HG03135 (cell line): ENCODE measurements at regions not wholly inside any gene's neighbourhood (a gene's known extent, or its start where the extent isn't known, plus 50 kb on each side); places are given as distances from the start of the nearest gene placed in this dataset.

Source experiments
- ATAC-seq: cut with Tn5 transposase; IDR thresholded peaks from one replicate; pipeline ENCODE4 v1.9.1; 2021; ENCODE audit warnings: mild to moderate bottlenecking, moderate library complexity; ENCODE audit not compliant: unreplicated experiment

- ATAC-seq, result no peak
Observed at GRCh38 chr7:45988405-45989057, 67.5 kb upstream of the IGFBP3 start.

GRCh38 chr7:45987521-45988290 is 66.6 kb upstream of the IGFBP3 start:
- no peak for ATAC-seq

DNA sequence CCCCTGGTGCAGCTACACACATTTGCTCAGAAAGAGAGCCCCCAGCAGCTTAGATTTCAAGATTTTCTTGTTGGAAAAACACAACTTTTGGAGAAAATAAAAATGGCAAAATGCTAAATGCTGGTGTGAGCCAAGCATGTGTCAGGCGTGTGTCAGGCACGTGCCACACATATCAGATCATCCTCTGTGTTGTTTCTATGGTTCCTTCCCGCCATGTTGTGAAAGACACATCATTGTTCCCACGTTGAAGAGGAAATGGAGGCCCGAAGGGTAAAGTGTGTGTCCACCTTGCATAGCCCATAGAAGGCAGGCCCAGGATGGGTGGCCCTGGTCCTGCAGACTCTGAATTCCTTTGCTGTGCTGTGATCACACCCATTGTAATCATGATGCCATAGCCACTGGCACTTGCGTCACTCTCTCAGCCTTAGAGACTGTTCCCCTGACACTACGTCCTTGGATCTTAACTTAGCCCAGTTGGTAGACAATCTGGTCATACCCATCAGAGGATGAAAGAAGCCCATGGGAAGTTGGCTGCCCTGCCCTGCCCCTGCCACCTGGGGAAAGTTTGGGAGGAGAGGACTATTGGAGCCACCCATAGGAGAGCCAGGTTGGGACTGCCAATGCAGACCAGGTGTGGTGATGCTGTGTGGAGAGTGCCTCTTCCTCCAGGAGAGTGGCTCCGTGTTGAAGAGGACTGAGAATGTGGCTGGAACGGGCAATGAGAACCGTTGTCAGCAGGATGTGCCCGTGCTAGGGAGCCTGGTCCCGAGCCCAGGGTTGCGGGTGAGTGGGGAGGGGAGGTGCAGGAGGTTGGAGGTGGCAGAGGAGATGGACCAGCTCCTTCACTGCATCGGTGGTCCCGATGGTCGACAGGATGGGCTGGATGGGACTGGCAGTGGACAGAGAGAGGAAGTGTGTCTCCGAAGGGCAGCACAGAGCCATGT is 65.6 kb upstream of the IGFBP3 start:
- no peak for ATAC-seq

DNA sequence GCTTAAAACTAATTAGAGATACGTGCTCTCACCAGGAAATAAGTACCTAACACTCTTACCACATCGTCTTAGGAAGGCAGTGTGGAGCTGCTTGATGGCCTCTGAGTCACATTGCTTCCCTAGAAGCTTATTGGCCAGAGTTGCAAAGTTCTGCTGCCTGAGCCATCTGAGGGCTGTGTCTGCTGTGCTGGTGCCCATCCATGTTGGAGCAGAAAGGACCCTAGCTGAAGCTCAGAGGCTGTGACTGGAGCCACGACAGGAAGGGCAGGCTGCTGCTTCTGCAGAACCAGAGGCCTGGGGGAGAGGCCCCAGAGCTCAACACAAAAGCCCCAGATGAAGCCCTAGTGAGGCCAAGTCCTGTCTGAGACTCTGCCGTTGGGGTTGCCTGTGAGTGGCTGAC is 64.8 kb upstream of the IGFBP3 start:
- ATAC-seq, result no peak

GRCh38 chr7:45984386-45985295 is 63.6 kb upstream of the IGFBP3 start:
- no peak for ATAC-seq

DNA sequence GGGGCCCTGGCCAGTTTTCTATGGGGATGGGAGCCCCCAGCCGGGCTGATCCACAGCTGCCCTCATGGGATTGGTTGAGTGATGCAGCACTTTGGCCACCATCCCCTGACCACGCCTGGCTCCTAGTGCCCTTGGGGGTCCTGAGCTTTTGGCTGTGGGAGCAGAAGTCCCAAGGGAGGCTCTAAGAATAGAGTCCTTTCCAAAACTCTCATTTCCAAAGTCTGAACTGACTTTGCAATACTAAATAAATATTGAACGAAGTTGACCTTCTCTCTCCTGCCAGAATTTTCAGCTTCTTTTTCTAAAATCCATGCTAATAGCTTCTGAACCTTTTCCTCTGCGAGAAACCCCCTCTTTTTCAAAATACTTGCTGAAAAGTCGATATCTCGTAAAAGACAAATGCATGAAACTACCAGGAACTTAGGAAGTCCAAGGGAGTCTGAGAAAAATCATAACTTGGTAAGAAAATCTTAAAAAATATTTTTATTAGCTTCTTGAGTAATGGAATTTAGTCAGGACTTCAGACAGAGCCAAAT is 62.7 kb upstream of the IGFBP3 start:
- no peak for ATAC-seq

DNA sequence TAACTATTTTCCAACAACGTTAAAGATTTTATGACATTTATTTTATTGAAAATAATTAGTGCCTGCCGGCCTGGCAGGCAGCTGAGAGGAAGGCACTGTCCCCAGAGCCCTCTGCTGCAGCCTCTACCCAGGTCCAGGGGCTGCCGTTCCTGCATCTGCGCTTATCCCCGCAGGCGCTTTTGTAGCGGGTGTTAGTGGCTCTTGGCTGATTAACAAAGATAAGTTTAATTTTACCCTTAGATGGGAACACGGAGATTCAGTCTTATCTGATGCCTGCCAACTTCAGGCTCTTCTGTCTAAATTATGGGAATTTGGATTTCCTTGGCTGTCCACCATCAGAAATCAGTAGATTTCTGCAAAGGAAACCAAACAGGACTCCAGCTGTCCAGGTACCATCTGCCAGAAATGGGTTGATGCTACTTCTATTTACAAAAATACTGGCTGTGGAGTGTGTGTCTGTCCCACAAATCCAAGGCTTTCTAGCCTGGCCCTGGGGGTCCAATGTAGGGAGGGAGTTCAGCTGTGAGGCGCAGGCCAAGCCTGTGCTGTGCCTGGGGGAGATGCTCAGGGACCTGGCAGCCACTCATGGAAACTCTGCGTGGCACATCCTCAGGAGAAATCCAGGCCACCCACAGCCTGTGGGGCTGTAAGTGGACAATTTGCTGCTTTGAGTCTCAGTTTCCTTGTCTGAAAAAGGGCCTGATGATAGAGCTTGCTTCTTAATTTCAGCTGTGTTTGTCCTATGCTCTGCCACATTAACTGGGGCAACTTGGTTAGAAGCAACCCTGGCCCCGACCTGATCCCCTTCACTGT is 62.0 kb upstream of the IGFBP3 start:
- no peak for ATAC-seq

DNA sequence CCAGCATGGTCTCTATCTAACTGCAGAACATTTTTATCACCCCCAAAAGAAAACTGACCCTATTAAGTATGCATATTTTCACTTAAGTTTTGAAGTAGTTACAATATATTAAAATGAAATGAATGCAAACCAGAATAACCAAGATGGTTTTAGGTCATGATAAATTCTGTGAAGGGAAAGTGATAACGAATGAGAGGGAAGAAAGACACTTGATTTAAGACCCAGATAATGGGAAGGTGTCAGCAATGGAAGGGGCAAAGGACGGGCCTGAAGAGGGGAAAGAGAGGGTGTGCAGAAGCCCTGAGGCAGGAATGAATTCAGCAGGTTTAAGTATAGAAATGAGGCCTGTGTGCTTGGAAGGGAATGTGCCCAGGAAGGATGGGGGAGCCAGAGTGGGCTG is 61.1 kb upstream of the IGFBP3 start:
- ATAC-seq, result no peak

GRCh38 chr7:45980973-45981372 is 59.9 kb upstream of the IGFBP3 start:
- no peak for ATAC-seq

DNA sequence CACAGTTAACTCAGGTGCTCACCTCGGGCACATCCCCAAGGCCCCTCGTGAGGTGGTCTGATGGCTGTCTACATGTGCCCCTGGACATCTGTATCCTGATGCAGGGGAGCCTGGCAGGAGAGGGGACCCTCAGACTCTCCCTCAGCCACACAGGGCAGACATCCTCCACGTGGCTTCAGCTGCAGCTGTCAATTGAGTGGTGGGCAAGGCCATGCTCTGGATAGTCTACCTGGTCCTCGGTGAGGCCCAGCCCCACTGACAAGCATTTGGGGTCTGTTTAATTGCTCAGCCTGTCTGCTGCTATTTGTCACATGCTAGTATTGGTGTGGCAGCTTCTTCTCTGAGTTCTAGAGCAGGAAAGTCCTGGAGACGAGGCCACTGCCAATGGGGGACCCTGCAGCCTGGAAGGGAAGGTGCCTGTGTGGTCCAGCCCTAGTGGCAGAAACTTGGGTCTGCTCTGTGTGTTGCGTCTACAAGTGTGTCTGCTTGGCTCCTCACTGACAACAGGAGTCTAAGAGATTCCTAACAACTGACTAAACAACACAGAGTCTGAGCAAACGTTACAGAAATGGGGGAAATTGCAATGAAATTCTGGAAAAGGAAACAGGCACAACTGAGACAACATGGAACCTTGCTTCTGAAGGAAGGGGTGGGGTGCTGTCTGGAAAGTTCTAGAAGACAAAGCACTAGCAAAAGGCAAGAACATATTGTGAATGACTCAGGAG is 59.3 kb upstream of the IGFBP3 start:
- no peak for ATAC-seq

DNA sequence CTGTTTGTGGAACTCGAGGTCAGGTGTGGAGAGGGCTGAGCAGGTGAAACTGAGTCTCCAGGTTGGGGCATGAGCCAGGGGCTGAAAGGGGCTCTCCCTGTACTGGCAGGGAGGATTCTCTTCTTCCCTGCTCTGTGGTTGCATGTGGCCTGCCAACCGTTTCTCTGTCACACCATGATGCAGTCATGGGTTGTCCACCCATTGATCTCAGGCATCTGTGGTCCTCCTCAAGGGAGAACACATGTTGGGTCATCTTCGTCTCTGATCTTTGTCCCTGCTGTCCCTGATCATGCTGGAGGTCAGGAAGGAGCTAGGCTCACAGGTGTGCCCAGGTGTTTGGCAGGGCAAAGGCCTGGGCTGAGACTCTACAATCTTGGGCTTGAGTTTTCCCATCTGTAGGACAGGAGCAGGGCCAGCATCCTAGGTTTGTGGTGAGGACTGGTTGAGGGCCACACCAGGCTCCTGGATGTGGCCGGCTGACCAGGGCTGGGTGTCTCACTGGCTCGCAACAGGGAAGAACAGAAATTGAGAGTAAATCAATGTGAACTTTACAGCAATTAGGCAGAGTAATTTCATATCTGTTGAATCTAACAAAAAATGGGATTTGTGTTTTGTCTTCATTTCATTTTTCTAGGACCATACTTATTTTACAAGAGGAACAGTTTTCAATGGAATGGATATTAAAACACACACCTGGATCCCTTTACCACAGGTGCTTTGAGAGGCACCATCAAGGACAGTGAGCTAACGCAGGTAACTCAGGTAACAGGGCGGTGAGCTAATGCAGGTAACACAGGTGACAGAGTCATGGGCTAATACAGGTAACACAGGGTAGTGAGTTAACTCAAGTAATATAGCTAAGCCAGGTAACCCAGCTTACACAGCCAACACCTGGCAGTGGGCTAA is 58.5 kb upstream of the IGFBP3 start:
- no peak for ATAC-seq

GRCh38 chr7:45978731-45979211 is 57.7 kb upstream of the IGFBP3 start:
- ATAC-seq, result no peak

DNA sequence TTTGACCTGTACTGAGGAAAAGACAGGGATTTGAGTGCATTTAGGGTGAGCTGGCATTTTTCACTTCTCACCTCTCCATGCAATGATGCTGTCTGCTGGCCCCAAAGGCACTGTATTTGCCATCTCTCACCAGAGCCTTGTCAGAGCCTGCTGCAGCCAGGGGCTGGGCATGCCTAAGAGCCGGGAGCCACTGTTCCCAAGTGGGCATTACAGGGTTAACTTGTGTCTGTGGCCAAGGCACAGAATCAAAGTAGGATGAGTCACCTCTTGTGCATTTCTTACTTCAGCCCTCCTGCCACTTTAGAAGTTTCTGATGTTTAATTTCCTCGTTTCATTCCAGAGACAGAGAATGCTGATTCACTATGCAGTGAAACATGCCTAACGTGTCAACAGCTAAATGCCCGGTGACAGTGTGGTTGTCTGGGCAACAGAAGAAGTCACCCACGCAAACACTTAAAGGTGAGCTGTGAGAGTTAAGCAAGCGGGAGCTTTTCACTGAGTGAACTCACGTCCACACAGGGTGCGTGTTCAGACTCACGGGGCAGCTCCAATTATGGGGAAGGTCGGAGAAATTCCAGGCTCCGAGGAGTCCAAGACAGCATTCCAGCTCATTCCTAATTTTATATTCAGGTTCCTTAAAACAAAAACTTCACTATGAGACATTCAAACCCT is 57.1 kb upstream of the IGFBP3 start:
- ATAC-seq, result no peak

GRCh38 chr7:45977256-45977780 is 56.2 kb upstream of the IGFBP3 start:
- ATAC-seq, result no peak

DNA sequence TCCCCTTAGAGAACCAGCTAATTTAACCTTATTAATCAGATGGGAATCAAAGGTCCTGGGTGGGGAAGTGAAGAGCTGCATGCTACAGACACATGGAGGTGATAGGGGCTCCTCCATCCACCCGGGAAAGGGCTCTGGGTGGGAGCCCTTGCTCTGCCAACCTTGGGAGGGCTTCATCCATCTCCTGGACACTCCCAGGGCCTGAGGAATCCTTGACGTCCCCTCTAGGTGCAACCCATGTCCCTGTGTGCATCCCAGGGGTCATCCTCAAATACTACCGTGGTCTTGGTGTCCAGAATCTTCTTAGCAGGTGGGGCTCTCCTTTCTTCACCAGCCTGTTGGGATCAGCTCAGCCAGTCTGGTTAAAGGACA is 55.4 kb upstream of the IGFBP3 start:
- ATAC-seq, result no peak

GRCh38 chr7:45975847-45976484 is 54.9 kb upstream of the IGFBP3 start:
- ATAC-seq, result no peak
